GM23338 (cell line): ENCODE measurements at regions not wholly inside any gene's neighbourhood (a gene's known extent, or its start where the extent isn't known, plus 50 kb on each side); places are given as distances from the start of the nearest gene placed in this dataset.
A peak's percentile ranks its signal among the peaks of the same experiment; 100 is the strongest.
"Not testable (repeated sequence)": the region's sequence is repeated elsewhere in the genome, so short reads cannot be mapped to it uniquely, and the experiment has no call there.

Experiments
- ATAC-seq: fragments of 200-7000 bp; cut with Tn5 transposase; 3 replicates; pipeline ENCODE4 v1.9.1; 2020
- DNase-seq: peaks from one replicate; pipeline ENCODE4 v3.0.0-alpha.2; 2015; ENCODE audit warnings: low spot score
- H2AFZ ChIP-seq: fragments of 200-600 bp; sonication (generic); 2 replicates; pipeline ENCODE4 v1.8.0; 2016; ENCODE audit warnings: antibody characterized with exemption, mild to moderate bottlenecking, moderate library complexity
- H3F3A ChIP-seq: fragments of 200-600 bp; sonication (generic); replicated peaks from 2 replicates; pipeline ENCODE4 v1.8.0; 2017; ENCODE audit warnings: antibody characterized with exemption, mixed run types, low read depth
- H3K27ac ChIP-seq: fragments of 200-600 bp; sonication (generic); 2 replicates; pipeline ENCODE4 v1.6.1; 2016; ENCODE audit warnings: low read depth
- H3K27me3 ChIP-seq: fragments of 200-600 bp; sonication (generic); 2 replicates; pipeline ENCODE4 v1.8.0; 2016; ENCODE audit warnings: mild to moderate bottlenecking, mixed run types, moderate library complexity; ENCODE audit not compliant: insufficient read depth
- H3K36me3 ChIP-seq: fragments of 200-600 bp; sonication (generic); 2 replicates; pipeline ENCODE4 v1.8.0; 2016; ENCODE audit warnings: mild to moderate bottlenecking; ENCODE audit not compliant: insufficient read depth
- H3K4me1 ChIP-seq: fragments of 200-600 bp; sonication (generic); 2 replicates; pipeline ENCODE4 v1.8.0; 2016; ENCODE audit warnings: mild to moderate bottlenecking, moderate library complexity; ENCODE audit not compliant: insufficient read depth
- H3K4me2 ChIP-seq: fragments of 200-600 bp; sonication (generic); 2 replicates; pipeline ENCODE4 v1.7.1; 2017; ENCODE audit warnings: mixed run types
- H3K4me3 ChIP-seq: fragments of 200-600 bp; sonication (generic); 2 replicates; pipeline ENCODE4 v1.6.1; 2016; ENCODE audit warnings: mixed run types
- H3K79me2 ChIP-seq: fragments of 200-600 bp; sonication (generic); replicated peaks from 2 replicates; pipeline ENCODE4 v1.8.0; 2017; ENCODE audit warnings: mild to moderate bottlenecking; ENCODE audit not compliant: insufficient read depth
- H3K9me2 ChIP-seq: fragments of 200-600 bp; sonication (generic); 2 replicates; pipeline ENCODE4 v1.8.0; 2017; ENCODE audit not compliant: insufficient read depth
- H4K20me1 ChIP-seq: fragments of 200-600 bp; sonication (generic); replicated peaks from 2 replicates; pipeline ENCODE4 v1.8.0; 2017; ENCODE audit warnings: mild to moderate bottlenecking; ENCODE audit not compliant: insufficient read depth
- H3K27ac Mint-ChIP-seq: 2 replicates; pipeline ENCODE4 v1.8.0; 2020; ENCODE audit warnings: inconsistent platforms, mild to moderate bottlenecking, moderate library complexity, mixed read lengths
- H3K27me3 Mint-ChIP-seq: 3 replicates; pipeline ENCODE4 v1.8.0; 2022; ENCODE audit warnings: low read depth, mild to moderate bottlenecking, moderate library complexity, mixed read lengths, inconsistent platforms; ENCODE audit not compliant: insufficient read depth, poor library complexity
- H3K36me3 Mint-ChIP-seq: 3 replicates; pipeline ENCODE4 v1.8.0; 2021; ENCODE audit warnings: low read depth, mild to moderate bottlenecking, inconsistent platforms, moderate library complexity, mixed read lengths
- H3K4me1 Mint-ChIP-seq: 3 replicates; pipeline ENCODE4 v1.8.0; 2020; ENCODE audit warnings: mild to moderate bottlenecking, inconsistent platforms, mixed read lengths
- H3K4me3 Mint-ChIP-seq: 3 replicates; pipeline ENCODE4 v1.8.0; 2021; ENCODE audit warnings: moderate library complexity, mild to moderate bottlenecking, inconsistent platforms, mixed read lengths
- H3K9me3 Mint-ChIP-seq: 3 replicates; pipeline ENCODE4 v1.8.0; 2020; ENCODE audit warnings: moderate library complexity, mild to moderate bottlenecking, inconsistent platforms, mixed read lengths
- JUNB ChIP-seq: IDR thresholded peaks from one replicate; pipeline ENCODE4 v1.6.1; 2016; ENCODE audit warnings: antibody characterized with exemption; ENCODE audit not compliant: unreplicated experiment
- TF ChIP-seq, protein P1 (sequence below): fragments of 250-450 bp; sonication (Bioruptor Pico); IDR thresholded peaks from 2 replicates; pipeline ENCODE4 v1.5.0; 2020; ENCODE audit warnings: mild to moderate bottlenecking, moderate library complexity

DNA sequence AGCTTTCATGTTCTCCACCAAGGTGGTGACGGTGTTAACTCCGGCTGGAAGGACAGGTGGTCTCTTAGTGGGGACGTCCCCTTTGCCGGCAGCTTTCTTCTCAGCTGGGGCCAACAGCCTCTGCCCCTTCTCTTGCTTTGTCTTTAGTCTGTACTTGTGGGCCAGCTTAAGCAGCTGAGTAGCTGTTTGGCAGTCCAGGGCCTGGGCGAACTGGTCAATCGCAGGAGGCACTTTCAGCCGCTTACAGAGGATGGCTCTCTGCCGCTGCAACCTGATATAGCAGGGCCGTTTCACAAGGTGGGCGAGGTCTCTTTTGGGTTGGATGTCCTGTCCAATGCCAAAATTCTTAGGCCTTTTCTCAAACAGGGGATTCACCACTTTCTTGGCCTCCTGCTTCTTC, 210.3 kb downstream of the TRIML1 start:
- H3K9me2 ChIP-seq, H3K79me2 ChIP-seq, H3K27ac Mint-ChIP-seq, ATAC-seq, H3K9me3 Mint-ChIP-seq, DNase-seq, H3K4me3 ChIP-seq, H3K27me3 ChIP-seq, H3K4me3 Mint-ChIP-seq, H3K4me1 ChIP-seq, H4K20me1 ChIP-seq, H3K4me2 ChIP-seq, H3K4me1 Mint-ChIP-seq, H3K27ac ChIP-seq, H3F3A ChIP-seq, H3K36me3 ChIP-seq, H3K27me3 Mint-ChIP-seq: not testable (repeated sequence)
- H2AFZ ChIP-seq, result peak overlapping the region; percentile 74; the same call in 1 of the 2 replicates
- H3K36me3 Mint-ChIP-seq, result peaks cover 11% of the 10 kb centered on the region; the same call in 2 of the 3 replicates

DNA sequence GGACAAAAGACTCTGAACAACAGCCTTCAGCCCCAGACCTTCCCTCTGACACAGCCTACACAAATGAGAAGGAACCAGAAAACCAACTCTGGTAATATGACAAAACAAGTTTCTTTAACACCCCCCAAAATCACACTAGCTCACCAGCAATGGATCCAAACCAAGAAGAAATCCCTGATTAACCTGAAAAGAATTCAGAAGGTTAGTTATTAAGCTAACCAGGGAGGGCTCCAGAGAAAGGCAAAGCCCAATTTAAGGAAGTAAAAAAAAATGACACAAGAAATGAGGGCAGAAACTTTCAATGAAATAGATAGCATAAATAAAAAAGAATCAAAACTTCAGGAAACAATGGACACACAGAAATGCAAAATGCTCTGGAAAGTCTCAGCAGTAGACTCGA, 224.0 kb downstream of the TRIML1 start:
- no peak for DNase-seq
- peaks cover 1% of the 10 kb centered on the region for H3K27me3 Mint-ChIP-seq
- no peaks in the 10 kb centered on the region for H3K9me2 ChIP-seq
- no peak overlapping the region for H3K27ac Mint-ChIP-seq
- TF ChIP-seq JUNB, result no peak
- H2AFZ ChIP-seq, result no peak overlapping the region
- H3K9me3 Mint-ChIP-seq, result no peaks in the 10 kb centered on the region
- H3K79me2 ChIP-seq, result no peaks in the 10 kb centered on the region
- peaks cover 3% of the 10 kb centered on the region; the same call in 1 of the 3 replicates for H3K4me1 Mint-ChIP-seq
- no peak overlapping the region for H3K4me3 ChIP-seq
- H3K36me3 ChIP-seq, result no peaks in the 10 kb centered on the region
- H3K27ac ChIP-seq, result no peak overlapping the region
- no peak for ATAC-seq
- no peaks in the 10 kb centered on the region for H3K27me3 ChIP-seq
- no peaks in the 10 kb centered on the region for H3K4me1 ChIP-seq
- no peaks in the 10 kb centered on the region for H4K20me1 ChIP-seq
- H3K36me3 Mint-ChIP-seq, result no peaks in the 10 kb centered on the region
- no peak overlapping the region for H3K4me2 ChIP-seq
- no peaks in the 10 kb centered on the region for H3F3A ChIP-seq
- no peak overlapping the region for H3K4me3 Mint-ChIP-seq

DNA sequence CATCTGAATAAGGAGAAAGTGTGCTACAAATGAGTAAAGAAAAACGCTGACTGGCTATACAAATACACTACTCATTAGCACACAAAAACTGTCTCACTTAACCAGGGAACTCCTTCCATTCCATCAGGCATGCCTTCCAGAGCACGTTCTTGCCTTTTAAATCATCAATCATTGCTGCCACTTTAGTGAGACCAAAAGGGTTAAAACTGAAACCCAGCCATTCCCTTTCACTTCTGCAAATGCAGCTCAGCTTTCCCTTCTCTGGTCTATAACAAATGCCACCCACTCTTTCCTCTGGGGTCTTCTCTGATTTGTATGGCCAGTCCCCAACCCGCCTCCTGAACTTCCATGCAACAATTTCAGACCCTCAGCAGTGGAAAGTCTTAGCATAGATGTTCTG, 231.5 kb downstream of the TRIML1 start:
- H3K27me3 Mint-ChIP-seq, result peaks cover 2% of the 10 kb centered on the region
- no peak overlapping the region for H3K4me3 ChIP-seq
- H3K4me2 ChIP-seq, result no peak overlapping the region
- peaks cover 7% of the 10 kb centered on the region for H3K9me3 Mint-ChIP-seq
- peaks cover 6% of the 10 kb centered on the region; the same call in 2 of the 3 replicates for H3K36me3 Mint-ChIP-seq
- no peaks in the 10 kb centered on the region for H4K20me1 ChIP-seq
- no peaks in the 10 kb centered on the region for H3K4me1 ChIP-seq
- H3K27ac Mint-ChIP-seq, result no peak overlapping the region
- no peaks in the 10 kb centered on the region for H3K36me3 ChIP-seq
- DNase-seq (no peak), ATAC-seq (no peak)
- no peaks in the 10 kb centered on the region for H3F3A ChIP-seq
- H3K9me2 ChIP-seq, result peaks cover 5% of the 10 kb centered on the region; the same call in 1 of the 2 replicates
- no peaks in the 10 kb centered on the region for H3K27me3 ChIP-seq
- no peak overlapping the region for H3K27ac ChIP-seq
- no peak overlapping the region for H3K4me3 Mint-ChIP-seq
- H3K79me2 ChIP-seq, result no peaks in the 10 kb centered on the region
- no peak overlapping the region; the same call in 1 of the 2 replicates for H2AFZ ChIP-seq
- peaks cover 3% of the 10 kb centered on the region; the same call in 1 of the 3 replicates for H3K4me1 Mint-ChIP-seq
- TF ChIP-seq, protein P1, sequence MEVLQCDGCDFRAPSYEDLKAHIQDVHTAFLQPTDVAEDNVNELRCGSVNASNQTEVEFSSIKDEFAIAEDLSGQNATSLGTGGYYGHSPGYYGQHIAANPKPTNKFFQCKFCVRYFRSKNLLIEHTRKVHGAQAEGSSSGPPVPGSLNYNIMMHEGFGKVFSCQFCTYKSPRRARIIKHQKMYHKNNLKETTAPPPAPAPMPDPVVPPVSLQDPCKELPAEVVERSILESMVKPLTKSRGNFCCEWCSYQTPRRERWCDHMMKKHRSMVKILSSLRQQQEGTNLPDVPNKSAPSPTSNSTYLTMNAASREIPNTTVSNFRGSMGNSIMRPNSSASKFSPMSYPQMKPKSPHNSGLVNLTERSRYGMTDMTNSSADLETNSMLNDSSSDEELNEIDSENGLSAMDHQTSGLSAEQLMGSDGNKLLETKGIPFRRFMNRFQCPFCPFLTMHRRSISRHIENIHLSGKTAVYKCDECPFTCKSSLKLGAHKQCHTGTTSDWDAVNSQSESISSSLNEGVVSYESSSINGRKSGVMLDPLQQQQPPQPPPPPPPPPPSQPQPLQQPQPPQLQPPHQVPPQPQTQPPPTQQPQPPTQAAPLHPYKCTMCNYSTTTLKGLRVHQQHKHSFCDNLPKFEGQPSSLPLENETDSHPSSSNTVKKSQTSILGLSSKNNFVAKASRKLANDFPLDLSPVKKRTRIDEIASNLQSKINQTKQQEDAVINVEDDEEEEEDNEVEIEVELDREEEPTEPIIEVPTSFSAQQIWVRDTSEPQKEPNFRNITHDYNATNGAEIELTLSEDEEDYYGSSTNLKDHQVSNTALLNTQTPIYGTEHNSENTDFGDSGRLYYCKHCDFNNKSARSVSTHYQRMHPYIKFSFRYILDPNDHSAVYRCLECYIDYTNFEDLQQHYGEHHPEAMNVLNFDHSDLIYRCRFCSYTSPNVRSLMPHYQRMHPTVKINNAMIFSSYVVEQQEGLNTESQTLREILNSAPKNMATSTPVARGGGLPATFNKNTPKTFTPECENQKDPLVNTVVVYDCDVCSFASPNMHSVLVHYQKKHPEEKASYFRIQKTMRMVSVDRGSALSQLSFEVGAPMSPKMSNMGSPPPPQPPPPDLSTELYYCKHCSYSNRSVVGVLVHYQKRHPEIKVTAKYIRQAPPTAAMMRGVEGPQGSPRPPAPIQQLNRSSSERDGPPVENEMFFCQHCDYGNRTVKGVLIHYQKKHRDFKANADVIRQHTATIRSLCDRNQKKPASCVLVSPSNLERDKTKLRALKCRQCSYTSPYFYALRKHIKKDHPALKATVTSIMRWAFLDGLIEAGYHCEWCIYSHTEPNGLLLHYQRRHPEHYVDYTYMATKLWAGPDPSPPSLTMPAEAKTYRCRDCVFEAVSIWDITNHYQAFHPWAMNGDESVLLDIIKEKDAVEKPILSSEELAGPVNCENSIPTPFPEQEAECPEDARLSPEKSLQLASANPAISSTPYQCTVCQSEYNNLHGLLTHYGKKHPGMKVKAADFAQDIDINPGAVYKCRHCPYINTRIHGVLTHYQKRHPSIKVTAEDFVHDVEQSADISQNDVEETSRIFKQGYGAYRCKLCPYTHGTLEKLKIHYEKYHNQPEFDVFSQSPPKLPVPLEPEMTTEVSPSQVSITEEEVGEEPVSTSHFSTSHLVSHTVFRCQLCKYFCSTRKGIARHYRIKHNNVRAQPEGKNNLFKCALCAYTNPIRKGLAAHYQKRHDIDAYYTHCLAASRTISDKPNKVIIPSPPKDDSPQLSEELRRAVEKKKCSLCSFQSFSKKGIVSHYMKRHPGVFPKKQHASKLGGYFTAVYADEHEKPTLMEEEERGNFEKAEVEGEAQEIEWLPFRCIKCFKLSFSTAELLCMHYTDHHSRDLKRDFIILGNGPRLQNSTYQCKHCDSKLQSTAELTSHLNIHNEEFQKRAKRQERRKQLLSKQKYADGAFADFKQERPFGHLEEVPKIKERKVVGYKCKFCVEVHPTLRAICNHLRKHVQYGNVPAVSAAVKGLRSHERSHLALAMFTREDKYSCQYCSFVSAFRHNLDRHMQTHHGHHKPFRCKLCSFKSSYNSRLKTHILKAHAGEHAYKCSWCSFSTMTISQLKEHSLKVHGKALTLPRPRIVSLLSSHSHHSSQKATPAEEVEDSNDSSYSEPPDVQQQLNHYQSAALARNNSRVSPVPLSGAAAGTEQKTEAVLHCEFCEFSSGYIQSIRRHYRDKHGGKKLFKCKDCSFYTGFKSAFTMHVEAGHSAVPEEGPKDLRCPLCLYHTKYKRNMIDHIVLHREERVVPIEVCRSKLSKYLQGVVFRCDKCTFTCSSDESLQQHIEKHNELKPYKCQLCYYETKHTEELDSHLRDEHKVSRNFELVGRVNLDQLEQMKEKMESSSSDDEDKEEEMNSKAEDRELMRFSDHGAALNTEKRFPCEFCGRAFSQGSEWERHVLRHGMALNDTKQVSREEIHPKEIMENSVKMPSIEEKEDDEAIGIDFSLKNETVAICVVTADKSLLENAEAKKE (CRISPR knock-in tag), result no peak
